ENCODE measurements at regions not wholly inside any gene's neighbourhood (a gene's known extent, or its start where the extent isn't known, plus 50 kb on each side); places are given as distances from the start of the nearest gene placed in this dataset.
"Not testable (repeated sequence)": the region's sequence is repeated elsewhere in the genome, so short reads cannot be mapped to it uniquely, and the experiment has no call there.

- Histone ChIP-seq H3K27ac (replicated peaks) (no peak overlapping the region), H3K4me3 (replicated peaks; ENCODE audit: insufficient read depth, low read length) (no peak overlapping the region), H3K27me3 (ENCODE audit: insufficient read depth, poor library complexity, severe bottlenecking) (no peaks in the 10 kb centered on the region)
- TF ChIP-seq POLR2AphosphoS5 (IDR thresholded peaks at IDR 0.05; ENCODE audit: low read depth) (no peak), GABPA (IDR thresholded peaks at IDR 0.05; ENCODE audit: low read depth) (no peak), CTCF (IDR thresholded peaks at IDR 0.05; ENCODE audit: insufficient read depth, low read length) (no peak), REST (IDR thresholded peaks at IDR 0.05; ENCODE audit: insufficient replicate concordance, low read depth) (no peak), SPI1 (IDR thresholded peaks at IDR 0.05; ENCODE audit: borderline replicate concordance, low read depth) (no peak)
- no peak for DNase-seq (ENCODE audit: low read depth in 1 of 2, low spot score in 1 of 2)
Measured at GRCh38 chr2:15694589-15694986, 102.9 kb downstream of the DDX1 start.

GRCh38 chr2:15695582-15696330, 104.1 kb downstream of the DDX1 start:
- no peaks in the 10 kb centered on the region for H3K27me3 ChIP-seq (ENCODE audit: insufficient read depth, poor library complexity, severe bottlenecking)
- no peak for DNase-seq (ENCODE audit: low read depth in 1 of 2, low spot score in 1 of 2)
- no peak overlapping the region for H3K27ac ChIP-seq (replicated peaks)
- no peak overlapping the region for H3K4me3 ChIP-seq (replicated peaks; ENCODE audit: insufficient read depth, low read length)
- TF ChIP-seq SPI1 (IDR thresholded peaks at IDR 0.05; ENCODE audit: borderline replicate concordance, low read depth) = no peak
- TF ChIP-seq GABPA (IDR thresholded peaks at IDR 0.05; ENCODE audit: low read depth) = no peak
- no peak for TF ChIP-seq CTCF (IDR thresholded peaks at IDR 0.05; ENCODE audit: insufficient read depth, low read length)
- no peak for TF ChIP-seq REST (IDR thresholded peaks at IDR 0.05; ENCODE audit: insufficient replicate concordance, low read depth)
- TF ChIP-seq POLR2AphosphoS5 (IDR thresholded peaks at IDR 0.05; ENCODE audit: low read depth) = no peak

GRCh38 chr2:15696606-15697170, 105.0 kb downstream of the DDX1 start:
- not testable (repeated sequence) for H3K27me3 ChIP-seq (ENCODE audit: insufficient read depth, poor library complexity, severe bottlenecking); DNase-seq (ENCODE audit: low read depth in 1 of 2, low spot score in 1 of 2); H3K4me3 ChIP-seq (replicated peaks; ENCODE audit: insufficient read depth, low read length); H3K27ac ChIP-seq (replicated peaks)

- H3K27me3 ChIP-seq (ENCODE audit: insufficient read depth, poor library complexity, severe bottlenecking) = no peaks in the 10 kb centered on the region
- no peak for DNase-seq (ENCODE audit: low read depth in 1 of 2, low spot score in 1 of 2)
- TF ChIP-seq GABPA (IDR thresholded peaks at IDR 0.05; ENCODE audit: low read depth) = no peak
- no peak for TF ChIP-seq CTCF (IDR thresholded peaks at IDR 0.05; ENCODE audit: insufficient read depth, low read length)
- TF ChIP-seq POLR2AphosphoS5 (IDR thresholded peaks at IDR 0.05; ENCODE audit: low read depth) = no peak
- TF ChIP-seq SPI1 (IDR thresholded peaks at IDR 0.05; ENCODE audit: borderline replicate concordance, low read depth) = no peak
- TF ChIP-seq REST (IDR thresholded peaks at IDR 0.05; ENCODE audit: insufficient replicate concordance, low read depth) = no peak
- H3K27ac ChIP-seq (replicated peaks) = no peak overlapping the region
- no peak overlapping the region for H3K4me3 ChIP-seq (replicated peaks; ENCODE audit: insufficient read depth, low read length)
Measured at GRCh38 chr2:15700131-15700530, 108.5 kb downstream of the DDX1 start.

All from HL-60 (cell line).